NCI-H187 treated with DMSO at 0.1 percent for 48 hours (cell line): ENCODE measurements at regions not wholly inside any gene's neighbourhood (a gene's known extent, or its start where the extent isn't known, plus 50 kb on each side); places are given as distances from the start of the nearest gene placed in this dataset.

ENCODE experiments used
- DNase-seq: peaks from one replicate; lab custom pipeline; 2025; lab: John Stamatoyannopoulos, UW

DNA sequence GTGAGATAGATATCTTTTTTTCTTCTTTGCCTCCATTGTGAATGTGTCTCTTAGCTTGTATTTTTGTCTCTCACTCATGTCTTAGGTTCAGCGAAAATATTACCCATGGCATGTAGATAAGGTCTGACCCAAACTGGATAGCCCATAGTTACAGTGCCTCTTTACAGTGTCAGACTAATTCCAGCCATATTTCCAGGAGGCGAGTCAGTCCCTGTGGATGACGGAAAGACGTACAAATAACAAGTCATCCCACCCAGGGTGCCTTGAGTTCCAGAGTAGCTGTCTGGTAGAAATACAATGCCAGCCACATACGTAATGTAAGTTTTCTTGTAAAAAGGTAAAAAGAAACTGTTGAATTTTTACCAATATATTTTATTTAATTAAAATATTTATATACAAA lies 157.3 kb downstream of the ZNF281 start:
- DNase-seq = no peak

DNA sequence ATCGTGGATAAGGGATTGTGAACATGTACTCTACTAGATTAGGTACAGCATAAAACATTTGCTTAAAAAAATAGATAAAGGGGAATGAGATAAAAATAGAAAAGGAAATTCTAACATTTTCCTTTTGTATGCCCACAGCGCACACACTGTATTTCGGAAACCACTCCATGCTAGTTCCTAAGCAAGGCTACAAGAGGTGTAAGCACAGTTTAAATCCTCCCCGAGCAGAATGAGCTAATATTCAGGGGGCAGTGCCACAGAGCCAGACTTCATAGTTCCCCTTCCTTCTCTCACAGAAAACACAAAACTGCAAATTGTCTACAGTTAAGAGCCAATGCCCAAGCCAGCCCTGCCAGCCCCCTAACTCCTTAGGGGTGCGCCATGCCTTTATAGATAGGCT lies 159.4 kb downstream of the ZNF281 start:
- DNase-seq = no peak

- DNase-seq = no peak
Measured at GRCh38 chr1:200248541-200248940, 161.3 kb downstream of the ZNF281 start.

DNA sequence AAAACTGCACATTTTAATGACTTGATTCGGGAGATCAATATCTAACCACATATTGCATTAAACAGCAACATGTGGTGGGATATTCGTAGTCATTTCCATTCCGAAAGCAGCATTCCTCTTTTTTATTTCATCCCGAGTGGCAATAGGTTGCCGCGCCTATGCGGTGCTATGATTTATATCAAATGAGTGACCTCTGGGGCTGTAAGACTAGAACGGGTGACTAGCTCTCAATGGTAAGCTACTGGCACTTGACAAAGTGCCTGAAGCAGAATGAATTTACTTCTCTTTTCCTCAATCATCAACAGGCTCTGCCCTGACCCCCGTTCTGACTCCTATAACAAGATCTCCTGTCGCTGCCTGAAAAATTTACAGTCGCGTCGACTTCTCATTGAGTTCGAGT lies 162.3 kb downstream of the ZNF281 start:
- DNase-seq = no peak

- no peak for DNase-seq
Measured at GRCh38 chr1:200245473-200245872, 164.4 kb downstream of the ZNF281 start.

- DNase-seq = no peak
Measured at GRCh38 chr1:200243042-200243437, 166.8 kb downstream of the ZNF281 start.

DNA sequence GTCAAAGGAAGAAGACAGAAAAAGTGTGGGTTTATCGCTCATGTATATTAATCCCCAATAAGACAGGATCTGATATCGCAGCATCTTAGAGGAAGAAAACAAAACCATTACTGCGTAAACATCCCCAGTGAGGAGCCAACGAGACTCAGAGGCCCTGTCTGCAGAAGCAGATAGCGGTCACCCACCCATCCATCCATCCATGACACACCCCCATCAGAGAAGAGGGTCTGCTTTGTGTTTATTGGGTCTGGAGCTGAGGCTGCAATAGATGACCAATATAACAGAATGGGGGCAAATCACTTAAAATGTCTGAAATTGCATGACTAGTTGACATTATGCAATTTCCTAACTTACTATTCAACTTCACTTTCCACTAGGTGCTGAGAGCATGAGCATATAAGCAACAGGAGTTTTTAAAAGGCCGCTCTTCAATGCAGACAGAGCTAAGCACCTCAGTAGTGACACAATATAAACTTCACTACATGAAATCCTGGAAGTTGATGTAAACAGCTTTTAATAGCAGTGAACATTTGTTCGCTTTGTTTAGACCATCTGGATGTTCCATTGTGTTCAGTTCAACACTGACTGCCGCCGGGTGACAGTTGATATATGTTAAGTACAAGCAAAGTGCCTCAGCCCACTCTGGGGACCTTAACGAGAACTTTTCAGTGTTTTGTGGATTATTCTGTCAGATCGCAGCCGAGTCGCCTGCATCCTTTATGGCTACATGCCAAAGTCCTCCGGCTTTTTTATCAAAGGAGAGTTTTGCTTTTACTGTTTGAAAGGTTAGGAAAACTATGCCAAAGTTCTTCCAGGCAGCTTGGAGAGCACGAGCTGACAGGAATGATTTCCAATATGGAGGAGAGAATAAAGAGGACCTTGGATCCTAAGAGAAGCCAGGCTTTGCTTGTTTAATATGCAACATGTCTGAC lies 167.5 kb downstream of the ZNF281 start:
- DNase-seq = no peak

GRCh38 chr1:200240656-200241055 lies 169.2 kb downstream of the ZNF281 start:
- no peak for DNase-seq

GRCh38 chr1:200238311-200238710 lies 171.5 kb downstream of the ZNF281 start:
- DNase-seq = no peak

- no peak for DNase-seq
Measured at GRCh38 chr1:200237066-200237465, 172.8 kb downstream of the ZNF281 start.

- DNase-seq = no peak
Measured at GRCh38 chr1:200234938-200235337, 174.9 kb downstream of the ZNF281 start.

DNA sequence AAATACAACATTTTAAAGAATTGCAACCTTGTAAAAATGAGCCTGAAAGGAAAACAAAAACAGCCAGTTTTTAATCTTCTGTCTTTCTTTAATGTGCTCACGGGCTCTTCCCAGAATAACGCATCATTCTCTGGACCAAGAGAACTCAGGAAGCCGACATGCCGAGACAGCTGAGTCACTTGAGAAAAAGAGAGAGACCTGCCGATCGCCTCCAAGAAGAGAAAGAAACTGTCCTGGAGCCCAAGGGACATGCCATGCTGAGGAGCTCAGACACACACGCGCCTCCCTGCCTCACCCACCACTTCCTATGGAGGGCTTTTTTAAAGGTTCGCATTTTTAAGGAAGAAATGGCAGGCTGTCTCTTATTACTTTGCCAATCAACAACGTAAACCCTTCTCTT lies 176.4 kb downstream of the ZNF281 start:
- no peak for DNase-seq

DNA sequence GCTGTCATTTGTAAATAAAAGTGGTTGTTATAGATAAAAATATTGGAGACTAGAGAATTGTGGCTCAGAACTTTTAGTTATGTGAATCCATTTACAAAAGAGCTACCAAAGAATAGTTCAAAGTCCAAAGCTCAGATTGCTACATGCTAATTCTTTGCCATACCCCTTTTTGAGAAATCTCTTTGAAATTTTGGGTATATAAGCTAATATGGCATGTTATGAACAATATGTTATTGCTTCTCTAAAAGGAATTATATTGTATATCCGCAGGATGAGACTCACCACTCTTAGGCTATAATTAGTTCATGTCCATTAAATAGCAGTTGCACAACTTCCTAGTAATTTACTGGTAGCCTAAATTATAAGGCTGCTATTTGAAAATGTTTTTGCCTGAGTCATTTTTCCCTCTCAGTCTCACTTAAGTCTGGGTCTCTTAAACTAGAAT lies 178.0 kb downstream of the ZNF281 start:
- DNase-seq = no peak

GRCh38 chr1:200230671-200231070 lies 179.2 kb downstream of the ZNF281 start:
- no peak for DNase-seq

DNA sequence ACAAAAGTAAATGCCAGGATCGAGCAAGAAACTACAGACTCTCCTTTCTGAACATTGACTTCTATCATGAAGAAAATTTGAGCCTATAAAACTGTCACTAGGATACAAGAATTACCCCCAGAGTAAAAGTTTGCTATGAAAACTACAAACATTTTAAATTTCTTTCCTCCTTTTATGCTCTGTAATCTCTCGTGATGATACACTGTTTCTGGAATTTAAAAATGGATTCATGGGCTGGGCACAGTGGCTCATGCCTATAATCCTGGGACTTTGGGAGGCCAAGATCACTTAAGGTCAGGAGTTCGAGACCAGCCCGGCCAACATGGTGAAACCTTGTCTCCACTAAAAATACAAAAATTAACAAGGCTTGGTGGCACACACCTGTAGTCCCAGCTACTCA lies 181.3 kb downstream of the ZNF281 start:
- no peak for DNase-seq

GRCh38 chr1:200228081-200228480 lies 181.8 kb downstream of the ZNF281 start:
- DNase-seq = no peak
